Epithelial cell of proximal tubule (primary cell): ENCODE measurements at regions not wholly inside any gene's neighbourhood (a gene's known extent, or its start where the extent isn't known, plus 50 kb on each side); places are given as distances from the start of the nearest gene placed in this dataset.

ENCODE experiments used
- DNase-seq: peaks from one replicate; pipeline ENCODE4 v3.0.0-alpha.2; 2011; ENCODE audit warnings: low read depth
- H3K4me3 ChIP-seq: 2 replicates; pipeline ENCODE4 v1.5.1; 2011; ENCODE audit warnings: low read depth, mild to moderate bottlenecking, low read length
- CTCF ChIP-seq: conservative IDR thresholded peaks from 2 replicates; pipeline ENCODE4 v1.5.1; 2012; ENCODE audit warnings: low read depth, mild to moderate bottlenecking, low read length

GRCh38 chr5:173709761-173710160 is 93.3 kb upstream of the BOD1 start:
- no peak overlapping the region for H3K4me3 ChIP-seq
- no peak for TF ChIP-seq CTCF
- DNase-seq = no peak

GRCh38 chr5:173710528-173710927 is 94.1 kb upstream of the BOD1 start:
- no peak overlapping the region for H3K4me3 ChIP-seq
- TF ChIP-seq CTCF = no peak
- DNase-seq = no peak

GRCh38 chr5:173711466-173711865 is 95.0 kb upstream of the BOD1 start:
- no peak for DNase-seq
- TF ChIP-seq CTCF = no peak
- no peak overlapping the region for H3K4me3 ChIP-seq

GRCh38 chr5:173712609-173713175 is 96.2 kb upstream of the BOD1 start:
- no peak for TF ChIP-seq CTCF
- H3K4me3 ChIP-seq = no peak overlapping the region
- DNase-seq = no peak

GRCh38 chr5:173714551-173715428 is 98.3 kb upstream of the BOD1 start:
- no peak overlapping the region for H3K4me3 ChIP-seq
- DNase-seq = no peak
- no peak for TF ChIP-seq CTCF

GRCh38 chr5:173715607-173716006 is 99.2 kb upstream of the BOD1 start:
- no peak overlapping the region for H3K4me3 ChIP-seq
- no peak for TF ChIP-seq CTCF
- DNase-seq = no peak

GRCh38 chr5:173716058-173716682 is 99.7 kb upstream of the BOD1 start:
- TF ChIP-seq CTCF = no peak
- DNase-seq = no peak
- H3K4me3 ChIP-seq = no peak overlapping the region
